CD4-positive, alpha-beta memory T cell (primary cell): ENCODE measurements at regions not wholly inside any gene's neighbourhood (a gene's known extent, or its start where the extent isn't known, plus 50 kb on each side); places are given as distances from the start of the nearest gene placed in this dataset.
"Not testable (repeated sequence)": the region's sequence is repeated elsewhere in the genome, so short reads cannot be mapped to it uniquely, and the experiment has no call there.

Experiments
- CTCF ChIA-PET: fragments of 350-600 bp; sonication (Branson Sonifier 250); formaldehyde crosslinking; loops from one replicate; lab custom pipeline; 2021; ENCODE audit warnings: inconsistent platforms; ENCODE audit not compliant: partially characterized antibody; lab: Charles Lee
- POLR2A ChIA-PET: fragments of 350-600 bp; sonication (Branson Sonifier 250); formaldehyde crosslinking; loops from one replicate; lab custom pipeline; 2021; ENCODE audit not compliant: partially characterized antibody; lab: Charles Lee
- DNase-seq, 5 donors: peaks; one replicate each; pipeline versions ENCODE4 v3.0.0 to v3.0.0-alpha.2; 2020 to 2022; ENCODE audit warnings: mixed read lengths in 1 of 5
- H3K27ac ChIP-seq: one replicate; pipeline ENCODE4 v1.7.0; 2013; ENCODE audit warnings: low read depth, low read length
- H3K27me3 ChIP-seq: 2 replicates; pipeline ENCODE4 v1.7.0; 2013; ENCODE audit warnings: mild to moderate bottlenecking, low read length, moderate library complexity; ENCODE audit not compliant: insufficient read depth
- H3K36me3 ChIP-seq: 2 replicates; pipeline ENCODE4 v1.7.0; 2013; ENCODE audit warnings: mild to moderate bottlenecking, low read length, moderate library complexity; ENCODE audit not compliant: insufficient read depth
- H3K4me1 ChIP-seq: 2 replicates; pipeline ENCODE4 v1.7.0; 2013; ENCODE audit warnings: mild to moderate bottlenecking, low read length, moderate library complexity; ENCODE audit not compliant: insufficient read depth
- H3K4me3 ChIP-seq, 2 donors: one replicate each; pipeline ENCODE4 v1.7.0; 2013; ENCODE audit warnings: low read length in 2 of 2, mild to moderate bottlenecking in 1 of 2
- H3K9me3 ChIP-seq, 2 donors: one replicate each; pipeline ENCODE4 v1.7.0; 2013; ENCODE audit warnings: low read length in 2 of 2, control low read depth in 1 of 2; ENCODE audit not compliant: control insufficient read depth in 1 of 2
- H3K27ac Mint-ChIP-seq, 7 donors: one replicate each; pipeline ENCODE4 v1.8.0; 2020 to 2021; ENCODE audit warnings: mixed read lengths in 7 of 7, mild to moderate bottlenecking in 6 of 7, inconsistent platforms in 3 of 7, moderate library complexity in 3 of 7
- H3K27me3 Mint-ChIP-seq, 2 donors: one replicate each; pipeline ENCODE4 v1.8.0; 2020 to 2021; ENCODE audit warnings: mixed read lengths in 2 of 2
- H3K36me3 Mint-ChIP-seq, 2 donors: one replicate each; pipeline ENCODE4 v1.8.0; 2020 to 2021; ENCODE audit warnings: mixed read lengths in 2 of 2, inconsistent platforms in 1 of 2, mild to moderate bottlenecking in 1 of 2
- H3K4me1 Mint-ChIP-seq, 4 donors: one replicate each; pipeline ENCODE4 v1.8.0; 2020 to 2021; ENCODE audit warnings: mixed read lengths in 4 of 4, mild to moderate bottlenecking in 1 of 4
- H3K4me3 Mint-ChIP-seq, 8 donors: one replicate each; pipeline ENCODE4 v1.8.0; 2020 to 2021; ENCODE audit warnings: mixed read lengths in 8 of 8, mild to moderate bottlenecking in 7 of 8, moderate library complexity in 6 of 8, inconsistent platforms in 3 of 8
- H3K9me3 Mint-ChIP-seq, 8 donors: one replicate each; pipeline ENCODE4 v1.8.0; 2020 to 2021; ENCODE audit warnings: mixed read lengths in 8 of 8, mild to moderate bottlenecking in 5 of 8, inconsistent platforms in 3 of 8, moderate library complexity in 1 of 8
- intact Hi-C: fragments of 100-400 bp; cut with micrococcal nuclease; formaldehyde crosslinking; loops from one replicate; pipeline ENCODE4 v1.15.1; 2023

GRCh38 chr6:137813308-137813970 is 53.6 kb upstream of the TNFAIP3 start:
- H3K27ac ChIP-seq: no peak overlapping the region
- H3K9me3 ChIP-seq: no peaks in the 10 kb centered on the region
- no peak overlapping the region for H3K4me3 ChIP-seq
- H3K27me3 ChIP-seq: no peaks in the 10 kb centered on the region
- ChIA-PET POLR2A (interaction anchor here (0.9 to 1.5 kb wide), 3 partner anchors 10 to 57 kb away, joined by 3 to 7 read pairs (median 4); partner anchors contain the start of gene TNFAIP3), CTCF (interaction anchor here (3.5 kb wide), 1 partner anchor 14 kb away, joined by 26 read pairs; no protein-coding TSS in a partner anchor)
- no peak overlapping the region for H3K4me3 Mint-ChIP-seq
- no peaks in the 10 kb centered on the region for H3K9me3 Mint-ChIP-seq
- intact Hi-C loops: no loop called here
- DNase-seq: no peak
- peaks cover 28 to 54% (median 37%) of the 10 kb centered on the region in 4 donors for H3K4me1 Mint-ChIP-seq
- H3K27me3 Mint-ChIP-seq: no peaks in the 10 kb centered on the region
- no peaks in the 10 kb centered on the region for H3K36me3 ChIP-seq
- peaks cover 35% of the 10 kb centered on the region for H3K4me1 ChIP-seq
- H3K36me3 Mint-ChIP-seq: no peaks in the 10 kb centered on the region
- H3K27ac Mint-ChIP-seq: peak overlapping the region; percentile 39 to 86 (median 75)

GRCh38 chr6:137814030-137814429 is 53.0 kb upstream of the TNFAIP3 start:
- H3K4me3 Mint-ChIP-seq, H3K9me3 Mint-ChIP-seq, H3K27ac ChIP-seq, H3K4me3 ChIP-seq, H3K9me3 ChIP-seq, H3K27me3 ChIP-seq, H3K27me3 Mint-ChIP-seq, CTCF ChIA-PET, H3K36me3 ChIP-seq, H3K36me3 Mint-ChIP-seq, intact Hi-C loops, DNase-seq: not testable (repeated sequence)
- H3K4me1 ChIP-seq: peaks cover 35% of the 10 kb centered on the region
- Mint-ChIP-seq H3K4me1 (peaks cover 32 to 59% (median 41%) of the 10 kb centered on the region in 4 donors), H3K27ac (peak overlapping the region in 1 of 7 donors; percentile 81)
- POLR2A ChIA-PET: interaction anchor here (1.5 kb wide), 1 partner anchor 9 kb away, joined by 7 read pairs; no protein-coding TSS in a partner anchor

GRCh38 chr6:137815692-137816091 is 51.4 kb upstream of the TNFAIP3 start:
- Histone ChIP-seq H3K4me3 (no peak overlapping the region), H3K9me3 (no peaks in the 10 kb centered on the region), H3K36me3 (no peaks in the 10 kb centered on the region), H3K27me3 (no peaks in the 10 kb centered on the region), H3K27ac (peak overlapping the region; percentile 36), H3K4me1 (peaks cover 43% of the 10 kb centered on the region)
- DNase-seq: no peak
- Mint-ChIP-seq H3K9me3 (no peaks in the 10 kb centered on the region), H3K27me3 (no peaks in the 10 kb centered on the region), H3K36me3 (no peaks in the 10 kb centered on the region), H3K4me1 (peaks cover 43 to 62% (median 47%) of the 10 kb centered on the region in 4 donors), H3K4me3 (peak overlapping the region in 6 of 8 donors; percentile 11 to 64 (median 58)), H3K27ac (peak overlapping the region; percentile 79 to 95 (median 93))
- CTCF ChIA-PET: interaction anchor here (1.1 to 1.9 kb wide), 2 partner anchors 16 to 52 kb away, joined by 3 to 6 read pairs; no protein-coding TSS in a partner anchor
- POLR2A ChIA-PET: no interaction called here
- intact Hi-C loops: no loop called here

- Mint-ChIP-seq H3K9me3 (no peaks in the 10 kb centered on the region), H3K36me3 (no peaks in the 10 kb centered on the region), H3K4me3 (peak overlapping the region in 7 of 8 donors; percentile 17 to 64 (median 57)), H3K4me1 (peaks cover 40 to 62% (median 43%) of the 10 kb centered on the region in 4 donors), H3K27ac (peak overlapping the region; percentile 79 to 95 (median 93)), H3K27me3 (no peaks in the 10 kb centered on the region)
- H3K27me3 ChIP-seq: no peaks in the 10 kb centered on the region
- no peaks in the 10 kb centered on the region for H3K9me3 ChIP-seq
- peaks cover 43% of the 10 kb centered on the region for H3K4me1 ChIP-seq
- POLR2A ChIA-PET: no interaction called here
- CTCF ChIA-PET: interaction anchor here (1.1 to 1.9 kb wide), 2 partner anchors 16 to 51 kb away, joined by 3 to 6 read pairs; no protein-coding TSS in a partner anchor
- peak in 2 of 5 donors; percentile 29 to 47 for DNase-seq
- H3K36me3 ChIP-seq: no peaks in the 10 kb centered on the region
- peak overlapping the region; percentile 36 for H3K27ac ChIP-seq
- H3K4me3 ChIP-seq: no peak overlapping the region
- intact Hi-C loops: no loop called here
Observed at GRCh38 chr6:137816133-137816579, 50.9 kb upstream of the TNFAIP3 start.

GRCh38 chr6:137816688-137817618 is 50.1 kb upstream of the TNFAIP3 start:
- Histone ChIP-seq H3K9me3 (no peaks in the 10 kb centered on the region), H3K4me1 (peaks cover 37% of the 10 kb centered on the region), H3K36me3 (no peaks in the 10 kb centered on the region), H3K27me3 (no peaks in the 10 kb centered on the region), H3K27ac (peak overlapping the region; percentile 36), H3K4me3 (no peak overlapping the region)
- no peaks in the 10 kb centered on the region for H3K36me3 Mint-ChIP-seq
- no peak for DNase-seq
- CTCF ChIA-PET: interaction anchor here (1.1 to 1.9 kb wide), 2 partner anchors 17 to 51 kb away, joined by 3 to 6 read pairs; no protein-coding TSS in a partner anchor
- no peaks in the 10 kb centered on the region for H3K9me3 Mint-ChIP-seq
- H3K27me3 Mint-ChIP-seq: no peaks in the 10 kb centered on the region
- no peak overlapping the region for H3K4me3 Mint-ChIP-seq
- intact Hi-C loops: no loop called here
- H3K27ac Mint-ChIP-seq: peak overlapping the region in 6 of 7 donors; percentile 52 to 95 (median 91)
- POLR2A ChIA-PET: interaction anchor here (3.2 kb wide), 1 partner anchor 50 kb away, joined by 14 read pairs; the partner anchor contains the start of gene TNFAIP3
- H3K4me1 Mint-ChIP-seq: peaks cover 35 to 62% (median 40%) of the 10 kb centered on the region in 4 donors
